Subcutaneous abdominal adipose tissue (tissue), 5 donors: ENCODE measurements at regions not wholly inside any gene's neighbourhood (a gene's known extent, or its start where the extent isn't known, plus 50 kb on each side); places are given as distances from the start of the nearest gene placed in this dataset.
"Not testable (repeated sequence)": the region's sequence is repeated elsewhere in the genome, so short reads cannot be mapped to it uniquely, and the experiment has no call there.

Experiments
- H3K27ac ChIP-seq: one replicate; pipeline ENCODE4 v1.7.0; 2013; ENCODE audit warnings: low read depth, mild to moderate bottlenecking, inconsistent platforms, low read length, moderate library complexity
- H3K27me3 ChIP-seq, 5 donors: one replicate each; pipeline ENCODE4 v1.7.0; 2013; ENCODE audit warnings: low read length in 5 of 5, inconsistent platforms in 1 of 5; ENCODE audit not compliant: control insufficient read depth in 5 of 5, insufficient read depth in 4 of 5
- H3K36me3 ChIP-seq, 5 donors: one replicate each; pipeline ENCODE4 v1.7.0; 2013; ENCODE audit warnings: low read length in 5 of 5; ENCODE audit not compliant: control insufficient read depth in 5 of 5, insufficient read depth in 5 of 5
- H3K4me1 ChIP-seq, 5 donors: one replicate each; pipeline ENCODE4 v1.7.0; 2013; ENCODE audit warnings: low read length in 5 of 5, mild to moderate bottlenecking in 3 of 5, moderate library complexity in 1 of 5; ENCODE audit not compliant: control insufficient read depth in 5 of 5, insufficient read depth in 5 of 5
- H3K4me3 ChIP-seq, 5 donors: one replicate each; pipeline ENCODE4 v1.7.0; 2013; ENCODE audit warnings: low read length in 5 of 5, low read depth in 1 of 5
- H3K9ac ChIP-seq, 5 donors: one replicate each; pipeline ENCODE4 v1.7.0; 2013; ENCODE audit warnings: low read length in 5 of 5, mild to moderate bottlenecking in 4 of 5, moderate library complexity in 3 of 5
- H3K9me3 ChIP-seq, 5 donors: one replicate each; pipeline ENCODE4 v1.7.0; 2013; ENCODE audit warnings: low read length in 5 of 5; ENCODE audit not compliant: control insufficient read depth in 5 of 5
- donor health status: healthy.
- donor health status: healthy.
- donor health status: healthy.
- donor health status: healthy.
- donor health status: healthy.

GRCh38 chr17:22704674-22705073 is 1012.4 kb downstream of the KCNJ18 start:
- no peaks in the 10 kb centered on the region for H3K36me3 ChIP-seq
- H3K4me3 ChIP-seq = no peak overlapping the region
- H3K27me3 ChIP-seq = peaks cover 0 to 6% (median 0%) of the 10 kb centered on the region in 5 donors
- no peak overlapping the region for H3K9ac ChIP-seq
- H3K9me3 ChIP-seq = peaks cover 0 to 15% (median 2%) of the 10 kb centered on the region in 5 donors
- H3K27ac ChIP-seq = no peak overlapping the region
- H3K4me1 ChIP-seq = no peaks in the 10 kb centered on the region

GRCh38 chr17:22707626-22708025 is 1015.3 kb downstream of the KCNJ18 start:
- H3K4me3 ChIP-seq = no peak overlapping the region
- H3K36me3 ChIP-seq = no peaks in the 10 kb centered on the region
- peaks cover 0 to 8% (median 0%) of the 10 kb centered on the region in 5 donors for H3K27me3 ChIP-seq
- no peaks in the 10 kb centered on the region for H3K4me1 ChIP-seq
- no peak overlapping the region for H3K27ac ChIP-seq
- no peak overlapping the region for H3K9ac ChIP-seq
- peaks cover 0 to 26% (median 7%) of the 10 kb centered on the region in 5 donors for H3K9me3 ChIP-seq

GRCh38 chr17:22717211-22717610 is 1024.9 kb downstream of the KCNJ18 start:
- H3K9me3 ChIP-seq = peaks cover 2 to 47% (median 14%) of the 10 kb centered on the region in 5 donors
- no peaks in the 10 kb centered on the region for H3K27me3 ChIP-seq
- H3K27ac ChIP-seq = no peak overlapping the region
- no peaks in the 10 kb centered on the region for H3K36me3 ChIP-seq
- H3K4me1 ChIP-seq = peaks cover 0 to 2% (median 0%) of the 10 kb centered on the region in 5 donors
- H3K9ac ChIP-seq = no peak overlapping the region
- no peak overlapping the region for H3K4me3 ChIP-seq

- no peaks in the 10 kb centered on the region for H3K36me3 ChIP-seq
- H3K9ac ChIP-seq = no peak overlapping the region
- peaks cover 4 to 35% (median 14%) of the 10 kb centered on the region in 5 donors for H3K9me3 ChIP-seq
- no peaks in the 10 kb centered on the region for H3K27me3 ChIP-seq
- no peak overlapping the region for H3K4me3 ChIP-seq
- H3K4me1 ChIP-seq = peaks cover 0 to 2% (median 0%) of the 10 kb centered on the region in 5 donors
- H3K27ac ChIP-seq = no peak overlapping the region
These were observed 1026.4 kb downstream of the KCNJ18 start for GRCh38 chr17:22718689-22719088.

GRCh38 chr17:22741066-22741465 is 1048.7 kb downstream of the KCNJ18 start:
- H3K27me3 ChIP-seq, H3K4me3 ChIP-seq, H3K27ac ChIP-seq, H3K9ac ChIP-seq, H3K36me3 ChIP-seq, H3K4me1 ChIP-seq: not testable (repeated sequence)
- peaks cover 0 to 35% (median 20%) of the 10 kb centered on the region in 5 donors for H3K9me3 ChIP-seq
